DND-41 (cell line): ENCODE measurements at regions not wholly inside any gene's neighbourhood (a gene's known extent, or its start where the extent isn't known, plus 50 kb on each side); places are given as distances from the start of the nearest gene placed in this dataset.

Source experiments
- EZH2 ChIP-seq: IDR thresholded peaks from 3 replicates; pipeline ENCODE4 v1.6.1; 2012; ENCODE audit warnings: borderline replicate concordance, low read depth, mild to moderate bottlenecking, moderate library complexity, low read length, inconsistent platforms; ENCODE audit not compliant: severe bottlenecking
- TF ChIP-seq, protein P1 (sequence below): IDR thresholded peaks from 2 replicates; pipeline ENCODE4 v1.5.1; 2012; ENCODE audit warnings: borderline replicate concordance, low read length, moderate library complexity, mild to moderate bottlenecking; ENCODE audit not compliant: poor library complexity, severe bottlenecking; ENCODE audit errors: extremely low read depth

DNA sequence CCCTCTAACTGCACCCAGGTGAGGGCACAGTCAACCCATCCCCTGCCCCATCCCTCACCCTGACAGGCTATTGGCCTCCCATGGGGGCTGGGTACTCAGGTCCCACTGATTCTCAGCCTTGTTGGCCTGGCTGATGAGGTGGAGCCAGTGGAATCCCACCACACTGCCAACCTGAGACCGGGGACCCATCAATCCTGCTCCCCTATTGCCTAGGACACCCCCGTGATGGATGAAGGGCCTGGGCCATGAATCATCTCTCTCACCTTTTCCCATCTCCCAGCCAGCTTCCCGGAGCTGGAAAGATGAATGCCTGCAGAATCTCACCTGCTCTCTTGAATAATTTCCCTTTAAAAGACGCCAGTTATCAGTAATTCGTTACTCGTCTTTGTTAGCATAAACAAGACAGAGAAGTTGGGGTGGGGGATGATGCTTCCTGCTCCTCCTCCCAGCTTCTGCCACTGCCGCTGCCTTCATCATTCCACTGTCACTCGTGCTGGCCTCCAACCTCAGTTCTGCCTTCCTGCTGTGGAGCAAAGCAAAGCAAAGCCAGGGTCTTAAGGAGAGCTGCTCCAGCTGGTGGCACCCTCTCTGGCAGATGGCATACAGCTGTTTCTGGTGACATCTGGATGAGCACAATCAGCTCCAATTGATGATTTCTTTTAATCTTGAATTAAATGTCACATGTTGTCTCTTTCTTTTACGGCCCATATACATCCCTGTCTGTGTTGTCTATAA is 204.0 kb upstream of the NECTIN1 start:
- TF ChIP-seq, protein P1, sequence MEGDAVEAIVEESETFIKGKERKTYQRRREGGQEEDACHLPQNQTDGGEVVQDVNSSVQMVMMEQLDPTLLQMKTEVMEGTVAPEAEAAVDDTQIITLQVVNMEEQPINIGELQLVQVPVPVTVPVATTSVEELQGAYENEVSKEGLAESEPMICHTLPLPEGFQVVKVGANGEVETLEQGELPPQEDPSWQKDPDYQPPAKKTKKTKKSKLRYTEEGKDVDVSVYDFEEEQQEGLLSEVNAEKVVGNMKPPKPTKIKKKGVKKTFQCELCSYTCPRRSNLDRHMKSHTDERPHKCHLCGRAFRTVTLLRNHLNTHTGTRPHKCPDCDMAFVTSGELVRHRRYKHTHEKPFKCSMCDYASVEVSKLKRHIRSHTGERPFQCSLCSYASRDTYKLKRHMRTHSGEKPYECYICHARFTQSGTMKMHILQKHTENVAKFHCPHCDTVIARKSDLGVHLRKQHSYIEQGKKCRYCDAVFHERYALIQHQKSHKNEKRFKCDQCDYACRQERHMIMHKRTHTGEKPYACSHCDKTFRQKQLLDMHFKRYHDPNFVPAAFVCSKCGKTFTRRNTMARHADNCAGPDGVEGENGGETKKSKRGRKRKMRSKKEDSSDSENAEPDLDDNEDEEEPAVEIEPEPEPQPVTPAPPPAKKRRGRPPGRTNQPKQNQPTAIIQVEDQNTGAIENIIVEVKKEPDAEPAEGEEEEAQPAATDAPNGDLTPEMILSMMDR = no peak
- no peak for TF ChIP-seq EZH2
